KG1 (cell line): ENCODE measurements at regions not wholly inside any gene's neighbourhood (a gene's known extent, or its start where the extent isn't known, plus 50 kb on each side); places are given as distances from the start of the nearest gene placed in this dataset.

Source experiments
- DNase-seq: peaks from one replicate; lab custom pipeline; 2025; lab: John Stamatoyannopoulos, UW

GRCh38 chr18:56083523-56084287, 495.7 kb upstream of the TCF4 start:
- DNase-seq: no peak

GRCh38 chr18:56083097-56083521, 495.1 kb upstream of the TCF4 start:
- DNase-seq: no peak

DNA sequence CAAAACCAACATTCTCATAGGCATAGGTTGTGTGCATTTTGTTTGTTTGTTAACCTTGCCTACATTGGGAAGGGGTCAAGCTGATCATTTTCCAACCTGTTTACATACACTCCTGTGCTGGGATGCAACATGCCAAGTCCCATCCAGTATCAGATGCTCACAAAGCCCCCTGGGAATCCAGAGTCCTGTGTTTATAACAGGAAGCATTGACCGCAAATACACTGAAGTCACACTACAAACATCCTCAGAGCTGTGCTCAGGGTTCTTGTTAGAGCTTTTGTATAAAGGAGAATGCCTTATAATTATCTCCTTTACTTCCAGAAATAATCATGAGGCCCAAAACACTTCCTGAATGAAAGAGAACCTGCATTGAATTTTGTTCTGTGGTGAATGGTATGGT, 488.7 kb upstream of the TCF4 start:
- no peak for DNase-seq

- no peak for DNase-seq
Observed at GRCh38 chr18:56068701-56069100, 480.7 kb upstream of the TCF4 start.

- no peak for DNase-seq
Observed at GRCh38 chr18:56067969-56068671, 480.1 kb upstream of the TCF4 start.

DNA sequence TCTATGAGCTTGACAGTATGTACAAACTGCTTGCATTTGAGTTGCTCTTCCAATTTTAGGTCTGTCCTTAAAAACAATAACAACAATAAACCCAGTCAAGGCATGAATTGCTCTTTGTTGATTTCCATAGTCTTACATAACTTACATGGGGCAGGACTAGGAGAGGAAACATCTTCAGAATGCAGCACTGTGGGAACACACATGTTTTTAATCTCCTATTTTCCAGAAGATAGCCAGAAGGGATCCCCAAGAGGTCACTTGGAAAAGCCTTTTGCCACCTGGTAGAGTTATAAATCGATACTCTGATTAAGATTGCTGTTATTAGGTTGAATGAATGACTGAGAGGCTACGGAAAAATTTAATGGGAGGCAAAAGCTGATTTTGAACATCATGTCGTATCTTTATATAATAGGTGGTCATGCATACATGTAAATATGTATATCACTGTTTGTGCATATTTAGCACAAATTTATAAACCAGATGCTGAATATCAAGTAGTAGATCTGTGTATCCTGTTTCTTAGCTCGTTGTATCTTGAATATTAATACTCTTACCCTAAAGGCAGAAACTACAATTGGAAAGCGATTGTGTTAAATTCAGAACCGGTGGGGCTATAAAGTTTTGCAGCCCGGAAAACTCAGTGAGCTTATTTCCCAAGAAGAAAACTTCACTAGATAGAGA, 479.4 kb upstream of the TCF4 start:
- no peak for DNase-seq

DNA sequence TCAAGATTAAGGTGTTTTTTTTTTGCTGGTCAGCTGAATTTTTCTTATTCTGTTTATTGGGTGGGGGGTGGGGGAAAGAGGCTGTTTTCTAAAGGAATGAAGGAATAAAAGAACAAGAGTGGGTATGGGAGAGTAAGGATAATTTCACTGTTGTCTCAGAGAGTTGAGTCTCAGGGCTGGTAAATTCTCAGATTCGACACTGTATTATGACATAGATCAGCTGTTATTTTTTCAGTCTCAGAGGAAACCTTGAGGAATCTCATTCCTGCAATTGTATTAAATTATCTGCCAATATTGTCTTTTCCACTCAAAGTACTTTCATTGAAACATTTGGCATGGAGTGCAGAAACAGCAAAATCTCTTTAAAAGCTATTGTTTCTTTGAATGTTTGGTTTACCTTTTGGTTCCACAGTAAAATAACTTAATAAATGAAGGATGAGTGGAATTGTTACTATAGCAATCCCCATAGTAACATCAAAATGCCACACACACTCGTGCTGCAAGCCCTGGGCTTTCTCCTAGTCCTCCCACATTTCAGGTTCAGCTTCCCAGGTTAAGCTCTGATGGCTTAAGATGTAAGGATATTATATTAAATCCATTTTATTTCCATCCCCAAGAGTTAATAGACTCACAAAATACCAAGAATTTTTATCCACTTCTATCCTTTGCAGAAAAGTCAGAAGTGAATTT, 478.7 kb upstream of the TCF4 start:
- no peak for DNase-seq

GRCh38 chr18:56065086-56065485, 477.1 kb upstream of the TCF4 start:
- DNase-seq: no peak

DNA sequence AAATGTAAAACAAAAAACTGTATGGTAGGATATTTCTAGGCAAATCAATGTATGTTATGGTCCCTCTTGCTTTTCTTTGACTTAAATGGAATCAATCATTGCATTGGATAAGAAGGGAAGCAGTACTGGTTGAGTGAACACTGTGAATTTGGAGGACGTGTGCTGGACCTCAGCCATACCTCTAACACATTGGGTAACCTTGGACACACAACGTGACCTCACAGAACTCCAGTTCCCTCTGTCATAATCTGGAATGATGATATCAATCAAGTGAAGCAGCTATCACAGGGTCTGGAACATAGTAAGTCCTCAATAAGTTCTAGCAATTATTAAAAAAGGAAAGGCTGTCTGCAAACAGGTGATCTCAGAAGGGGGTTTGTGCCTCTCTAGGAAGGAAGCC, 474.9 kb upstream of the TCF4 start:
- DNase-seq: no peak

- DNase-seq: no peak
Observed at GRCh38 chr18:56060967-56061541, 473.1 kb upstream of the TCF4 start.

DNA sequence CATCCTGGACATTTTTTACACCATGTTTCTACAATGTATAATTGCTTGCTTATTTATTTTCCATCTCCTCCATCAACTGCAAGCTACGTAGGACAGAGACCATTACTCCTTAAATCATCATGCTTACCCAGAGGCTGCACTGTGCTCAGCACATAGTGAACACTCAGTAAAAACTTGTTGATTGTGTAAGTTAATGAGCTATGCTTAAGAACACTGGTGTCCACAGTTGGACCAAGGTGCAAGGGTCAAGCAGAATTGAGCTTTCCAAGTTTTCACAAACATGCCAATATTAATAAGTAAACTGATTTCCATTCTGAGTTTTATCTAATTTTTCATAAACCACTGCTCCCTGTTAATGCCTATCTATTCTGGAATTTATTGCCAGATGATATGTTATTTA, 464.2 kb upstream of the TCF4 start:
- no peak for DNase-seq

DNA sequence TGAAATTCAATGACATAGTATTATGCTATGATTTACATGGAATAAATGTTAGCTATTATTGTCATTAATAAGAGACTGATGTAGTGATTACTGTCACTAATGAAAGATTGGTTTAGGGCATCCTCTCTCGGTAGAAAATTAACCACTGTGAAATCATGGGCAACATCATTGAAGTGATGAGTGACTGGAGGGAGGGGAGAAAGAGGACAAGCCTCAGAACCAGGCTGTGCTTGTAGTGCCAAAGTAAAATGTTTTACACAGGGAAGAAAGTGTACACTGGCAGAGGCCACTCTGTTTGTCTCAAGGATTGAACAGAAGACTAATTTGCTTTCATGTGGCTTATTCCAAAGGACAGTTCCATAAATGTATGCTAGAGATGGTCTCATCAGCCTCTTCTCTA, 456.2 kb upstream of the TCF4 start:
- no peak for DNase-seq

DNA sequence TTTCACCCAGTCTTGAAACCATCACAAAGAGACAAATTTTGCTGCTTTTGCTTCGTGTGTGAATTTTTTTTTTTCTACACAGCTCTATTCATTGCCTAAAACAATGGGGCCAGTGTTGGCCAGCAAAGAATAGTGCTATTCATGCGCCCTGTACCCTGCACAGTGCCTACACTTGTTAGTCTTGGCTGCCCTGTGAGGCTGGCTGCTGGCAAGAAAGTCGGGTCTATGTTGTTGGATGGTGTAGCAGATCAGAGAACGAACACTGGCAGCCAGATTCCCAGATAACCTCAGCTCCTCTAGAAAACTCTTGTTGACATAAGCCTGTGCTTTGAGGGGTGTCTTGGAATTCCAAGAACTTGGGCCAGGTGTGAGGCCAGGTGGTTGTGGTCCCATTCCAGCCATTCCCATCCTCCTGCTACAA, 455.7 kb upstream of the TCF4 start:
- DNase-seq: no peak

DNA sequence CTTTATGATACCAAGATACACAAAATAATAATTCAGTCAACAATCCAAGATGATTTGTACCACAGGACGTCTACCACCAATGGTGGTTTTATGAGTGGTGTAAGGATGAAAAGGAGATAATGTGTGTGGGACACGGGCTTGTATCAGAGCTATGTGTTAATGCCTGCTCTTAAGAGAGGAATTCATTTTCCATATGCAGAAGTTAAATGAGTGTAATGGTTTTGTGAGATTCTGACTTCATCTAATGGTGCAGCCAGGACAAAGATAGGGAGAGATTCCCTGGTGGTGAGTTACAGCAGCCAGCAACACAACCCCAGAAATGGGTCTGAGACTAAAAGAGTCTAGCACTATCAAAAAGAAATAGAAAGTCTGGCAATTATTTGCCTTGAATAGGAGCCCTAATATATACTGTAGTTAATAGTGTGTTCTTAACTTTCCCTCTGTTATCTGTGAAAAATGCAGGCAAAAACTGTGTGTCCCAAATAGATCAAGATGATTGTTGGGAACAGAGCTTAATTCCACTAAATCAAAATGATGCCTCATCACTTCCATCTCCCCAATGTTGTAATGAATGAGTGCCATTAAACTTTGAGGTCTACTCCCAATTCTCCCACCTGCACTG, 455.0 kb upstream of the TCF4 start:
- DNase-seq: no peak

GRCh38 chr18:56038171-56039030, 450.4 kb upstream of the TCF4 start:
- no peak for DNase-seq

GRCh38 chr18:56036741-56037140, 448.7 kb upstream of the TCF4 start:
- no peak for DNase-seq

DNA sequence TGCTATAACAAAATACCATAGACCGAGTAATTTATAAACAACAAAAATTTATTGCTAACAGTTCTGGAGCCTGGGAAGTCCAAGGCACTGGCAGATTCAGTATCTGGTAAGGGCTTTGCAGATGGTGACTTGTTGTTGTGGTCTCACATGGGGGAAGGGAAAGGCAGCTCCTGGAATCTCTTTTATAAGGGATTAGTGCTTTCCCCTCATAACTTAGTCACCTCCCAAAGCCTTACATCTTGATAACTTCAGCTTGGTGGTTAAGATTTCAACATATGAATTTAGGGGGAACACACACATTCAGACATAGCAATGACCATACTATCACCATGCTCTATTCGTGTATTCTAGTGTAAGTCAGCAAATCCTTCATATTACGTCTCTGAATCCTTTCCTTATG, 447.6 kb upstream of the TCF4 start:
- DNase-seq: no peak

DNA sequence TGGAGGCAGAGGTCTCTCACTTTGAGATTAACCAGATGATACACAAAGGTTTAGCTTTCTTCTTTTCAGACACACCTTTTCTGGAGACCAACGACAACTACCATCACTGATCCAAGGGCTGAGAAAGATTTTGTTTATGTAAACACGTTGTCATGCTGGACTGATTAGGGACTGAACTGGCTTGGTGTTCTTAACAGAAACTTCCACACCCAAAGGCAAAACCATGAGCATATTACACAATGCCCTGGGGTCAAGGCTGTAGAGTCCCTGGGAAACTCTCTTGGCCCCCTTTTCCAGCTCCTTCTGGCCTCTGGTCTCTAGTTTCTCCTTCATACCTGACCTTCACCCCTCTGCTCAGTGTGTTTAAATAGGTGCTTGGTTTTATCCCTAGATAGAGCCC, 447.0 kb upstream of the TCF4 start:
- DNase-seq: no peak

DNA sequence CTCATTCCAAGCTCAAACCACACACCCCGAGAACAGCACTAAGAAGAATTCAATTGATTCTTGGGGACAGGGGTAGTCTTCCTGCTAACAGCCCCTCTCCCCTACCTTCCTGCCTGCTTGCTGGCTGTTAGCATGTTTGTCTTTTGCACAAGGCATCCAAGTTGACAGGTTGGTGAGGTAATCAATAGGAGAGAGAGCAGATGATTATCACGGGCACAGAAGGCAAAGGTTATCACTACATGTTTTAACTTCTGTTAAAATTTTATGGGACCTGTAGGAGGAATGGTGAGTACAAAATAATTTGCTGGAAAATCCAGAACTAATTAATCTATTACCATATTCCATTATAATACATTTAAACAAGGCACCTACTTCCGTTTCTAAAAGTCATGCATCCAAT, 442.1 kb upstream of the TCF4 start:
- DNase-seq: no peak

DNA sequence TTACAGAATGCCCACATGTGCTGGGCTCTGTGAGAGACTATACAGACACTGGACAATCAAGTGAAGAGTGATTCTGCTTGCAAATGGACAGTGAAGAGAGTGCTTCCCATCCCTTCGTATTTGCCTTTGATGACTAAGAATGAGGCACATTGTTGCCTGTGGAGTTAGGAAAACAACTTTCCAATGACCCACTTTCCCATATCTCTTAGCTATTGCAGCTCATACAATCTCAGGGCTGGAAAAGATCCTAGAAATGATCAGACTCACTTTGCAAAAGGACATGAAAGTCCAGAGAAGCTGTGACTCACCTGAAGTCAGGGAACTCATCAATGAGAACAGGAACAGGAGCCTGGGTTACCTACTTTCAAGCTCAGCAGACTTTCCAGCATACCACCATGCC, 440.5 kb upstream of the TCF4 start:
- DNase-seq: no peak

GRCh38 chr18:56026509-56026908, 438.5 kb upstream of the TCF4 start:
- DNase-seq: no peak
